Skeletal muscle tissue (tissue), 3 donors: ENCODE measurements at regions not wholly inside any gene's neighbourhood (a gene's known extent, or its start where the extent isn't known, plus 50 kb on each side); places are given as distances from the start of the nearest gene placed in this dataset.

Source experiments
- H3K27ac ChIP-seq: one replicate; pipeline ENCODE4 v1.7.0; 2013; ENCODE audit warnings: mild to moderate bottlenecking, low read depth, low read length, inconsistent platforms
- H3K27me3 ChIP-seq, 3 donors: one replicate each; pipeline ENCODE4 v1.7.0; 2013; ENCODE audit warnings: low read length in 3 of 3; ENCODE audit not compliant: control insufficient read depth in 3 of 3, insufficient read depth in 3 of 3
- H3K36me3 ChIP-seq, 3 donors: one replicate each; pipeline ENCODE4 v1.7.0; 2013; ENCODE audit warnings: low read length in 3 of 3; ENCODE audit not compliant: control insufficient read depth in 3 of 3, insufficient read depth in 3 of 3
- H3K4me1 ChIP-seq, 3 donors: one replicate each; pipeline ENCODE4 v1.7.0; 2013; ENCODE audit warnings: low read length in 3 of 3, mild to moderate bottlenecking in 3 of 3; ENCODE audit not compliant: control insufficient read depth in 3 of 3, insufficient read depth in 3 of 3
- H3K4me3 ChIP-seq, 3 donors: one replicate each; pipeline ENCODE4 v1.7.0; 2013; ENCODE audit warnings: low read length in 3 of 3
- H3K9ac ChIP-seq, 3 donors: one replicate each; pipeline ENCODE4 v1.7.0; 2013; ENCODE audit warnings: low read length in 3 of 3, mild to moderate bottlenecking in 3 of 3, moderate library complexity in 2 of 3, low read depth in 1 of 3
- H3K9me3 ChIP-seq, 3 donors: one replicate each; pipeline ENCODE4 v1.7.0; 2013; ENCODE audit warnings: low read length in 3 of 3; ENCODE audit not compliant: control insufficient read depth in 3 of 3
- donor health status: Osteomylitis.

GRCh38 chr5:173735691-173736090 is 119.2 kb upstream of the BOD1 start:
- H3K36me3 ChIP-seq = no peaks in the 10 kb centered on the region
- no peak overlapping the region for H3K4me3 ChIP-seq
- H3K9ac ChIP-seq = no peak overlapping the region
- H3K27me3 ChIP-seq = no peaks in the 10 kb centered on the region
- H3K4me1 ChIP-seq = no peaks in the 10 kb centered on the region
- H3K9me3 ChIP-seq = no peaks in the 10 kb centered on the region
- no peak overlapping the region for H3K27ac ChIP-seq

GRCh38 chr5:173736374-173736773 is 119.9 kb upstream of the BOD1 start:
- no peak overlapping the region for H3K9ac ChIP-seq
- H3K4me1 ChIP-seq = no peaks in the 10 kb centered on the region
- H3K9me3 ChIP-seq = no peaks in the 10 kb centered on the region
- no peaks in the 10 kb centered on the region for H3K27me3 ChIP-seq
- H3K36me3 ChIP-seq = no peaks in the 10 kb centered on the region
- H3K4me3 ChIP-seq = no peak overlapping the region
- H3K27ac ChIP-seq = no peak overlapping the region

GRCh38 chr5:173736923-173737412 is 120.5 kb upstream of the BOD1 start:
- Histone ChIP-seq H3K36me3 (no peaks in the 10 kb centered on the region), H3K9ac (no peak overlapping the region), H3K9me3 (no peaks in the 10 kb centered on the region), H3K4me3 (no peak overlapping the region), H3K4me1 (no peaks in the 10 kb centered on the region), H3K27ac (no peak overlapping the region), H3K27me3 (no peaks in the 10 kb centered on the region)

GRCh38 chr5:173739741-173740140 is 123.3 kb upstream of the BOD1 start:
- Histone ChIP-seq H3K27me3 (no peaks in the 10 kb centered on the region), H3K4me1 (peaks cover 4 to 10% (median 4%) of the 10 kb centered on the region in 3 donors), H3K4me3 (no peak overlapping the region), H3K9me3 (no peaks in the 10 kb centered on the region), H3K9ac (no peak overlapping the region), H3K27ac (no peak overlapping the region), H3K36me3 (no peaks in the 10 kb centered on the region)

DNA sequence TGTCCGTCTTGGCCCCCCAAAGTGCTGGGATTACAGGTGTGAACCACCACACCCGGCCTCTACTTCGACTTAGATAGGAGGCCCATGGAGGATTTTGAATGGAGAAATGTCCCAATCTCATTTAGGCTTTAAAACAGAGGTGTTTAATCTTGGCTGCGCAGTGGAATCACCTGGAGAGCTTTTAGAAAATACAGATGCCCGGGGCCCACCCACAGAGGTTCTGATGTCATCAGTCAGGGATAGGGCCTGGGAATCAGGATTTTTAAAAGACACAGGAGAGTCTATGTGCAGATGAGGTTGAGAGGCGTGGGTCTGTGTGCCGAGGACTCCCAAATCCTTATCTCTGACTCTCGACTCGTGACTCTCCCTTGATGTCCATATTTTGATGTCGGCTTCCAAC is 124.0 kb upstream of the BOD1 start:
- Histone ChIP-seq H3K9me3 (no peaks in the 10 kb centered on the region), H3K4me3 (no peak overlapping the region), H3K4me1 (peaks cover 4 to 14% (median 7%) of the 10 kb centered on the region in 3 donors)

DNA sequence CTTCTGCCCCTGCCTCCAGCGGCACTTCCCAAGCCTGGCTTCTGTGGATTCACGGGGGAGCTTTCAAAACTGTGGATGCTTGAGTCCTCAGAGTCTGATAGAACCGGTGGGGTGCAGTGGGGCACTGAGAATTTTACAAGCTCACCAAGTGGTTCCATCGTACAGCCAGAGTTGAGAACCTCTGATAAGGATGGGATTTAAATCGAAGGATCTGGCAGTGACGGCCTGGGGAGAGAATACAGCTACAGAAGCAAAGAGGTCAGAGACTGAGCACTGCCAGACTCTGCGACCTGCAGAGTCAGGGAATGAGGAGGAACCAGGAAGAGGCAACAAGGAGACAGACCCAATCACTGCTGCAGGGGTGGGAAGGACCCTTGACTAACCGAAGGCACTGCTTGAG is 124.6 kb upstream of the BOD1 start:
- H3K27ac ChIP-seq = no peak overlapping the region

More for the DNA sequence above, 124.0 kb upstream of the BOD1 start:
- no peak overlapping the region for H3K27ac ChIP-seq
- H3K9ac ChIP-seq = no peak overlapping the region
- H3K36me3 ChIP-seq = no peaks in the 10 kb centered on the region
- H3K27me3 ChIP-seq = no peaks in the 10 kb centered on the region

DNA sequence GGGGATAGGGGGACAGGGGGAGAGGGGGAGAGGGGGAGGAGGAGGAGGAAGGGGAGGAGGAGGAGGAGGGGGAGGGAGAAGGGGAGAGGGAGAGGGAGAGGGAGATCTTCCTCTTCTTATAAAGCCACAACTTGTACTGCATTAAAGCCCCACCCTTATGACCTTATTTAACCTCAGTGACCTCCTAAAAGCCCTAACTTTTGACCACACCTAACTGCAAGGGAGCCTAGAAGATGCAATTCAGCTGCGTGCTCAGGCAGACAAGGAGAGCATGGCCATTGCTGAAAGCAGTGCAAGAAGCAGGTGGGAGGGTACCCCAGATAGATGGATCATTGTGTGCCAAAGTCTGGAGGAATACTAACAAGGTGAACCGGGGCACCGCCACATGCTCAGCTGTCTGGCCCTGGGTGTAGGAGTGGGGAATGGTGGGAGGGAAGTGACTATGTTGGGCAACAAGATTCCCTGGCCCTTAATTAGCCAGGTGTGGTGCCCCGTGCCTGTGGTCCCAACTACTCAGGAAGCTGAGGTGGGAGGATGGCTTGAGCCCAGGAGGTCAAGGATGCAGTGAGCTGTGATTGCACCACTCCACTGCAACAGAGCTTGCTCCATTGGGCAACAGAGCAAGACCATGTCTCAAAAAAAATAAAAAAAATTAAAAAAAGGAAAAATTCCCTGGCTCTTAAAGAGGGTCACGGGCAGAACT is 125.4 kb upstream of the BOD1 start:
- Histone ChIP-seq H3K9me3 (no peaks in the 10 kb centered on the region), H3K4me1 (peaks cover 4 to 14% (median 8%) of the 10 kb centered on the region in 3 donors), H3K36me3 (no peaks in the 10 kb centered on the region), H3K4me3 (no peak overlapping the region), H3K27me3 (no peaks in the 10 kb centered on the region), H3K27ac (no peak overlapping the region), H3K9ac (no peak overlapping the region)

More for the DNA sequence above, 124.6 kb upstream of the BOD1 start:
- Histone ChIP-seq H3K9me3 (no peaks in the 10 kb centered on the region), H3K4me3 (no peak overlapping the region), H3K4me1 (peaks cover 4 to 14% (median 8%) of the 10 kb centered on the region in 3 donors), H3K36me3 (no peaks in the 10 kb centered on the region), H3K9ac (no peak overlapping the region), H3K27me3 (no peaks in the 10 kb centered on the region)

GRCh38 chr5:173742432-173742816 is 126.0 kb upstream of the BOD1 start:
- H3K27me3 ChIP-seq = no peaks in the 10 kb centered on the region
- H3K4me3 ChIP-seq = no peak overlapping the region
- H3K27ac ChIP-seq = no peak overlapping the region
- no peak overlapping the region for H3K9ac ChIP-seq
- H3K9me3 ChIP-seq = no peaks in the 10 kb centered on the region
- peaks cover 4 to 14% (median 8%) of the 10 kb centered on the region in 3 donors for H3K4me1 ChIP-seq
- H3K36me3 ChIP-seq = no peaks in the 10 kb centered on the region

- Histone ChIP-seq H3K27ac (no peak overlapping the region), H3K9ac (no peak overlapping the region), H3K4me3 (no peak overlapping the region), H3K9me3 (no peaks in the 10 kb centered on the region), H3K36me3 (no peaks in the 10 kb centered on the region), H3K4me1 (peaks cover 4 to 14% (median 8%) of the 10 kb centered on the region in 3 donors), H3K27me3 (no peaks in the 10 kb centered on the region)
Observed at GRCh38 chr5:173743641-173744343, 127.3 kb upstream of the BOD1 start.

DNA sequence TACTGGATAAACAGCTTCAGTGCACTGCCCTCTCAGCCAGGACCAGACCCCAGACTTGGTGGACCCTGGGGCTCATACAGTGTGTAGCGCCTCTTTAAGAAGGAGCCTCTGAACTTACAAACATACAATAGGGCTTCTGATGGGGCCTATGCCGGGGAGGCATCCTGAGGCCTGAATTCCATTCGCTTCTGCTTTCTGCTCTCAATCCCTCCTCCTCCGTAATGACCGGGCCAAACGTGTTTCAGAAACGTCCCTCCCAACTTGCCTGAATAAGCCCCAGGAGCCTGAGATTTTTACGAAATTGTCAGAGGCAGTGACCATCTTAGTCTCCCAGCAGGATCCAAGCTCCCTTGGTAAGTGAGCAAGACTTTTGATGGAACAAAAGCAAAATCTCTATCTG is 128.1 kb upstream of the BOD1 start:
- H3K4me3 ChIP-seq = no peak overlapping the region
- H3K9me3 ChIP-seq = no peaks in the 10 kb centered on the region

More for the DNA sequence above, 128.1 kb upstream of the BOD1 start:
- no peak overlapping the region for H3K9ac ChIP-seq
- H3K36me3 ChIP-seq = no peaks in the 10 kb centered on the region
- peaks cover 4 to 14% (median 8%) of the 10 kb centered on the region in 3 donors for H3K4me1 ChIP-seq
- H3K27me3 ChIP-seq = no peaks in the 10 kb centered on the region
- no peak overlapping the region for H3K27ac ChIP-seq
